ENCODE measurements at regions not wholly inside any gene's neighbourhood (a gene's known extent, or its start where the extent isn't known, plus 50 kb on each side); places are given as distances from the start of the nearest gene placed in this dataset.

GRCh38 chr3:147977001-147977400, 567.8 kb downstream of the ZIC1 start:
- Histone ChIP-seq H3K36me3 (no peaks in the 10 kb centered on the region), H3K4me1 (no peaks in the 10 kb centered on the region), H3K4me3 (no peak overlapping the region), H3K27ac (no peak overlapping the region), H3K27me3 (no peaks in the 10 kb centered on the region), H3K9me3 (no peaks in the 10 kb centered on the region)
- WGBS (ENCODE audit: insufficient coverage, low coverage, low lambda C conversion rate, missing lambda C conversion rate): 79% methylated on average over 1 of the region's 1 CpG
- intact Hi-C loops (cut with DNase I): no loop called here
- DNase-seq: no peak
- TF ChIP-seq POLR2A (IDR thresholded peaks at IDR 0.05): no peak
- TF ChIP-seq, protein P1, sequence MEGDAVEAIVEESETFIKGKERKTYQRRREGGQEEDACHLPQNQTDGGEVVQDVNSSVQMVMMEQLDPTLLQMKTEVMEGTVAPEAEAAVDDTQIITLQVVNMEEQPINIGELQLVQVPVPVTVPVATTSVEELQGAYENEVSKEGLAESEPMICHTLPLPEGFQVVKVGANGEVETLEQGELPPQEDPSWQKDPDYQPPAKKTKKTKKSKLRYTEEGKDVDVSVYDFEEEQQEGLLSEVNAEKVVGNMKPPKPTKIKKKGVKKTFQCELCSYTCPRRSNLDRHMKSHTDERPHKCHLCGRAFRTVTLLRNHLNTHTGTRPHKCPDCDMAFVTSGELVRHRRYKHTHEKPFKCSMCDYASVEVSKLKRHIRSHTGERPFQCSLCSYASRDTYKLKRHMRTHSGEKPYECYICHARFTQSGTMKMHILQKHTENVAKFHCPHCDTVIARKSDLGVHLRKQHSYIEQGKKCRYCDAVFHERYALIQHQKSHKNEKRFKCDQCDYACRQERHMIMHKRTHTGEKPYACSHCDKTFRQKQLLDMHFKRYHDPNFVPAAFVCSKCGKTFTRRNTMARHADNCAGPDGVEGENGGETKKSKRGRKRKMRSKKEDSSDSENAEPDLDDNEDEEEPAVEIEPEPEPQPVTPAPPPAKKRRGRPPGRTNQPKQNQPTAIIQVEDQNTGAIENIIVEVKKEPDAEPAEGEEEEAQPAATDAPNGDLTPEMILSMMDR (IDR thresholded peaks at IDR 0.05): no peak
- no peak for ATAC-seq

DNA sequence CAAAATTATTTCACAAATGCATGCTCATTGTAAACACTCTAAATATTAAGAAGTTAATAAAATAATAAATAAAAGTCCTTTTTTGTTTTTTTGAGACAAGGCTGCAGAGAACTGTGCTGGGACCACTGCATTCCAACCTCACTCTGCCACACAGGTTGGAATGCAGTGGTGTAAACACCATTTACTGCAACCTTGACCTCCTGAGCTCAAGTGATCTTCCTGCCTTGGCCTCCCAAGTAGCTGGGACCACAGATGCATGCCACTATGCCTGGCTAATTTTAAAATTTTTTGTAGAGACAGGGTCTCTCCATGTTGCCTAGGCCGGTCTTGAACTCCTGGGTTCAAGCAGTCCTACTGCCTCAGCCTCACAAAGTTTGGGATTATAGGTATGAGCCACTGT, 578.4 kb downstream of the ZIC1 start:
- ATAC-seq: no peak
- H3K27me3 ChIP-seq: no peaks in the 10 kb centered on the region
- WGBS (ENCODE audit: insufficient coverage, low coverage, low lambda C conversion rate, missing lambda C conversion rate): 91% methylated on average over 1 of the region's 1 CpG

DNA sequence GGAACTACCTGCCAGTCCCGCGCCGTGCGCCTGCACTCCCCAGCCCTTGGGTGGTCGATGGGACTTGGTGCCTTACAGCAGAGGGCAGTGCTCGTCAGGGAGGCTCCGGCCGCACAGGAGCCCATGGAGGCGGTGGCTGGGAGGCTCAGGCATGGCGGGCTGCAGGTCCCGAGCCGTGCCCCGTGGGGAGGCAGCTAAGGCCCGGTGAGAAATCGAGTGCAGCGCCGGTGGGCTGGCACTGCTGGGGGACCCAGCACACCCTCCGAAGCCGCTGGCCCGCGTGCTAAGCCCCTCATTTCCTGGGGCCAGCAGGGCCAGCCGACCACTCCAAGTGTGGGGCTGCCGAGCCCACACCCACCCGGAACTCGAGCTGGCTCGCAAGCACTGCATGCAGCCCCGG, 580.2 kb downstream of the ZIC1 start:
- intact Hi-C loops (cut with DNase I): no loop called here
- WGBS (ENCODE audit: insufficient coverage, low coverage, low lambda C conversion rate, missing lambda C conversion rate): 60% methylated on average over 1 of the region's 27 CpGs

More for the DNA sequence above, 578.4 kb downstream of the ZIC1 start:
- Histone ChIP-seq H3K4me1 (no peaks in the 10 kb centered on the region), H3K27ac (no peak overlapping the region), H3K4me3 (no peak overlapping the region), H3K36me3 (no peaks in the 10 kb centered on the region), H3K9me3 (no peaks in the 10 kb centered on the region)
- TF ChIP-seq, protein P1 (IDR thresholded peaks at IDR 0.05): no peak
- no peak for TF ChIP-seq POLR2A (IDR thresholded peaks at IDR 0.05)
- DNase-seq: no peak
- intact Hi-C loops (cut with DNase I): no loop called here

GRCh38 chr3:148002705-148003205, 593.6 kb downstream of the ZIC1 start:
- TF ChIP-seq, protein P1 (IDR thresholded peaks at IDR 0.05): no peak
- no peak for TF ChIP-seq POLR2A (IDR thresholded peaks at IDR 0.05)
- no peaks in the 10 kb centered on the region for H3K4me1 ChIP-seq
- no peak for DNase-seq
- intact Hi-C loops (cut with DNase I): no loop called here
- no peaks in the 10 kb centered on the region for H3K9me3 ChIP-seq
- ATAC-seq: no peak
- no peak overlapping the region for H3K27ac ChIP-seq
- 55% methylated on average over 4 of the region's 4 CpGs for WGBS (ENCODE audit: insufficient coverage, low coverage, low lambda C conversion rate, missing lambda C conversion rate)
- no peaks in the 10 kb centered on the region for H3K36me3 ChIP-seq
- no peaks in the 10 kb centered on the region for H3K27me3 ChIP-seq
- H3K4me3 ChIP-seq: no peak overlapping the region

More for the DNA sequence above, 580.2 kb downstream of the ZIC1 start:
- DNase-seq (no peak), ATAC-seq (no peak)
- Histone ChIP-seq H3K36me3 (no peaks in the 10 kb centered on the region), H3K9me3 (no peaks in the 10 kb centered on the region), H3K27ac (no peak overlapping the region), H3K4me1 (no peaks in the 10 kb centered on the region), H3K4me3 (no peak overlapping the region), H3K27me3 (no peaks in the 10 kb centered on the region)
- no peak for TF ChIP-seq POLR2A (IDR thresholded peaks at IDR 0.05)
- TF ChIP-seq, protein P1 (IDR thresholded peaks at IDR 0.05): no peak

GRCh38 chr3:148004331-148004730, 595.2 kb downstream of the ZIC1 start:
- Histone ChIP-seq H3K27me3 (no peaks in the 10 kb centered on the region), H3K4me1 (no peaks in the 10 kb centered on the region), H3K4me3 (no peak overlapping the region), H3K9me3 (no peaks in the 10 kb centered on the region), H3K27ac (no peak overlapping the region), H3K36me3 (no peaks in the 10 kb centered on the region)
- TF ChIP-seq, protein P1 (IDR thresholded peaks at IDR 0.05): no peak
- TF ChIP-seq POLR2A (IDR thresholded peaks at IDR 0.05): no peak
- 53% methylated on average over 3 of the region's 3 CpGs for WGBS (ENCODE audit: insufficient coverage, low coverage, low lambda C conversion rate, missing lambda C conversion rate)
- DNase-seq (no peak), ATAC-seq (no peak)
- intact Hi-C loops (cut with DNase I): no loop called here
